ENCODE measurements at regions not wholly inside any gene's neighbourhood (a gene's known extent, or its start where the extent isn't known, plus 50 kb on each side); places are given as distances from the start of the nearest gene placed in this dataset.

DNA sequence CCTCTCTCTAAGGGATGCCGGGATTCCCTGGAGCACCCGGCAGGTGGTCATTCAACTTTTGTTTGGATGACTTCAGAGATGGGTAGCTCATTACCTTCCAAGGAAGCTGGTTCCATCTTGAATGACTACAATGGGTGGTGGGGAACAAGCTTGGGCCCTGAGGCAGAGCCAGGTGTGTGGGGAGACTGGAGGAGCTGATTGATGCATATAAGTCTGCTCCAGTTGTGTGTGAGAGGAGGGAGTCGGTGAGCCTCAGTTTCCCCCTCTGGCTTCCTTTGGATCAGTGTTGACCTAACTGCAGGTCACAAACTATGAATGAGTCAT is 133.8 kb upstream of the ZBTB40 start:
- no peak for DNase-seq (ENCODE audit: low read depth)
- TF ChIP-seq, protein P1, sequence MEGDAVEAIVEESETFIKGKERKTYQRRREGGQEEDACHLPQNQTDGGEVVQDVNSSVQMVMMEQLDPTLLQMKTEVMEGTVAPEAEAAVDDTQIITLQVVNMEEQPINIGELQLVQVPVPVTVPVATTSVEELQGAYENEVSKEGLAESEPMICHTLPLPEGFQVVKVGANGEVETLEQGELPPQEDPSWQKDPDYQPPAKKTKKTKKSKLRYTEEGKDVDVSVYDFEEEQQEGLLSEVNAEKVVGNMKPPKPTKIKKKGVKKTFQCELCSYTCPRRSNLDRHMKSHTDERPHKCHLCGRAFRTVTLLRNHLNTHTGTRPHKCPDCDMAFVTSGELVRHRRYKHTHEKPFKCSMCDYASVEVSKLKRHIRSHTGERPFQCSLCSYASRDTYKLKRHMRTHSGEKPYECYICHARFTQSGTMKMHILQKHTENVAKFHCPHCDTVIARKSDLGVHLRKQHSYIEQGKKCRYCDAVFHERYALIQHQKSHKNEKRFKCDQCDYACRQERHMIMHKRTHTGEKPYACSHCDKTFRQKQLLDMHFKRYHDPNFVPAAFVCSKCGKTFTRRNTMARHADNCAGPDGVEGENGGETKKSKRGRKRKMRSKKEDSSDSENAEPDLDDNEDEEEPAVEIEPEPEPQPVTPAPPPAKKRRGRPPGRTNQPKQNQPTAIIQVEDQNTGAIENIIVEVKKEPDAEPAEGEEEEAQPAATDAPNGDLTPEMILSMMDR (IDR thresholded peaks at IDR 0.05; ENCODE audit: insufficient read depth, low read depth, low read length), result no peak
- H3K4me3 ChIP-seq (ENCODE audit: low read depth, low read length), result no peak overlapping the region

DNA sequence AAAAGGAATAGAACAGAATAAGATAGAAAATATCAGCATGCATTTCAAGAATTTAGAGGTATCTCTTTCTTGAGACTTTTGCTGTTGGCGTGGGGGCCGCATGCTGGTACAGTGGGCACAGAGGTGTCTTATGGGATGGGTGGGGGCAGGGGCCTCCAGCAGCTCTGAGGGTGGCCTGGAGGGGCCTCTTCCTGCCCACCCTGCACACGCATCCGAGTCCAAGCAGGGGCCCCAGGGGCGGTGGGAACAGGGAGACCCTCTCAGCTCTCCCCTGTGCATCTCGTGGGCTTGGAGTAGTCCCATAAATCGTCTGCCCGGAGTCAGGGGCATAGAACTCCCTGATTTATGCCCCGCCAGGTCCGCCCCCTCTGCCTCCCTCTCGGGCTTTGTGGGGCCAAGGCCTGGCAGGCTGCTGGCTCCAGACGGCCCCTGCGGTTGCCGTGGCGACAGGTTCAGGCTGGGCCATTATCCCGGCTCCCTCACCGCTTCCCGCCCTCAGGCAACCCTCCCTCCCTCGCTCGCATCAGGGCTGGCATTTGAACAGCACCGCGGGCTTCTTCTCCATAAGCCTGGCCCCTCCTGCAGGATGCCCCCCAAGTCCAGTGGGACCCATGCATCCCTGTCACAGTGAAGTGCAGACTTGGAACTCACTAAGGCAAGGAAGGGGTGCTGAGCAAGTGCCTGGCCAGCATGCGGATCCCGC is 133.2 kb upstream of the ZBTB40 start:
- TF ChIP-seq, protein P1 (IDR thresholded peaks at IDR 0.05; ENCODE audit: insufficient read depth, low read depth, low read length), result no peak
- no peak overlapping the region for H3K4me3 ChIP-seq (ENCODE audit: low read depth, low read length)
- no peak for DNase-seq (ENCODE audit: low read depth)

DNA sequence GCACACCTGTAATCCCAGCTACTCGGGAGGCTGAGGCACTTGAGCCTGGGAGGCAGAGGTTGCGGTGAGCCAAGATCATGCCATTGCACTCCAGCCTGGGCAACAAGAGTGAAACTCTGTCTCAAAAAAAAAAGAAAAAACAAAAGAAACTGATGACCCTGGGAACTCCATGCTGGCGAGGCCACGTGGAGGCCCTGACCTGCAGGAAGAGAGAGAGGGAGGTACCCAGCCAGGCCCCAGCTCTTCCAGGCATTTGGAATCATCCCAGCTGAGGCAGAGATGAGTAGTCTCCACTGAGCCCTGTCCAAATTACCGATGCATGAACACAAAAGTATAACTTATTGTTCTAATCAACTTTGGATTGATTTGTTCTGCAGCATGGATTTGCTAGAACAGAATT is 132.0 kb upstream of the ZBTB40 start:
- no peak overlapping the region for H3K4me3 ChIP-seq (ENCODE audit: low read depth, low read length)
- TF ChIP-seq, protein P1 (IDR thresholded peaks at IDR 0.05; ENCODE audit: insufficient read depth, low read depth, low read length), result no peak
- DNase-seq (ENCODE audit: low read depth), result no peak

DNA sequence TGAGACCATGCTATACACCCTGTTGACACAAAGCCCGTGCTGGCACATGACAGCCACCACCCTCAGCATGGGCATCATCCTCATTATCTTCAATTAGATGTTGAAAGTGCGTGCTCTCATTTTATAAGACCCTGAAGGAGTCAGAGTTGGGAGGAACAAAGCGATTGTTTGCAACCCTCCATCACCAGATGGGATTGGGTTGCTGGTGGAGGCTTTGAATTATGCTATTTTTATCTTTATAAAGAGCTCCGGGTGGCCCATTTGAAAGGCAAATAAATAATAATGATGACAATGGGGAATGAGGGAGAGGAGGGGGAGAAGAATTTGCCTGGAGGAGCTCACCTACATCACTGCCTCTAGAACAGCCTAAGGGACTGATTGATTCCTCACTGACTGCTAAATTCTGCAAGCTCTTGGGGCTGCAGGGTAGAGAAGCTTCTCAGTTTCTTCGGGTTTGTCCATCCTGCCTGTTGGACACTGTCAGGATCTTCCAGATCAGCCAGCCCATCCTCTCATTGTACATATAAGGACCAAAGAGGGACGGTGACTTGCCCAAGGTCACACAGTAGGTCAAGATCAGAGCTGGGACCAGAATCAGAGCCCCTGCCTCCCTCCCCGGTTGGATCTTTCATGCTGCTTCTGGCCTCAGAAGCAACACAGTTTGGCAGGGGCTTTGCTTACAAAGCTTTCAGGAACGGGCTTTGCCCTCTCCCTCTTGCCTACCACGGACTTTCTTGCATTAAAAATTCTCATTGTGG is 130.9 kb upstream of the ZBTB40 start:
- TF ChIP-seq, protein P1 (IDR thresholded peaks at IDR 0.05; ENCODE audit: insufficient read depth, low read depth, low read length), result no peak
- no peak for DNase-seq (ENCODE audit: low read depth)
- H3K4me3 ChIP-seq (ENCODE audit: low read depth, low read length), result no peak overlapping the region

DNA sequence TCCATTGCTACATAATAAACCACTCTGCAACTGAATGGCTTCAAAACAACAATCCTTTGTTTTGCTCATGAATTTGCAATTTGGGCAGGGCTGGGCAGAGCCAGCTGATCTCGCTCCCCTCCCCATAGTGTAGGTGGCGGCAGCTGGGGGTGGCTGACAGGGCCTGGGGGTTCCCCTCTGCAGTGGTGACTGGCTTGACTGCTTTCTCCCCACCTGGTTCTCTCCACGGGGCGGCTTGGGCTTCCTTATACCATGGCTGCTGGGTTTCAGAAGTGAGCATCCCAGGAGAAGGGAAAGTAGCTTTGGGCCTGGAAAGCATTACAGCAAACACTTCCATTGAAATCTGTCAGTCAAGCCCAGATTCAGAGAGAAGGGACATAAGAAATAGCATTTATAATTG is 129.7 kb upstream of the ZBTB40 start:
- no peak for DNase-seq (ENCODE audit: low read depth)
- no peak overlapping the region for H3K4me3 ChIP-seq (ENCODE audit: low read depth, low read length)
- TF ChIP-seq, protein P1 (IDR thresholded peaks at IDR 0.05; ENCODE audit: insufficient read depth, low read depth, low read length), result no peak

DNA sequence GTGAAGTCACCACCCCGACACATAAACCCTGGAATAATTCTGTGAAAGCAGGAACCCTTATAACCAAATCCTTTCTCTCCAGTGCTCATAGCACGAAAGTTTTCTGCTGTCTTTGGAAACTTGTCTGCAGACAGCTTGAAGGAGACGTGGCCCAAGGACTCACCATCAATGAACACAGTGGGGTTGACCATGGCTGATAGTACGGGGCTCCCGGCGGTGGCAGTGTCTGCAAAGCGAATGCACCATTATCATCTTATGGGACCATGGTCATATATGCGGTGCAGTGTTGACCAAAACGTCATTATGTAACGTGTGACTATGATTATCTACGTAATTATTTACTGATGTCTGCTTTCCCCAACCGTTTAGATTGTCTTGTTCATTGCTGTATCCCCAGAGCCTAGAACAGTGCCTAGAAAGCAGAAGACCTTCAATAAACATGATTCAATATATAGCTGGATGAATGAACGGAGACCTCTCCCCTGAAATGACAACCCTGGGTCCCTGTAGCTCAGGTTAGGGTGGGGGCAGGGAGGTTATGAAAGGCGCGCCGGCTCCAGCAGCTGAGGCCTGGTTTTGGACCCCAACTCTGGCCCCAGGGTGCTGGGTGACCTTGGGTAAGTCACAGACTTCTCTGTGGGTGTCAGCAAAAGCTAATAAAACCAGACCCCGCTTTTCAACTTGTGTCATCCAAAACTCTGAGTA is 128.4 kb upstream of the ZBTB40 start:
- no peak for DNase-seq (ENCODE audit: low read depth)
- TF ChIP-seq, protein P1 (IDR thresholded peaks at IDR 0.05; ENCODE audit: insufficient read depth, low read depth, low read length), result no peak
- no peak overlapping the region for H3K4me3 ChIP-seq (ENCODE audit: low read depth, low read length)

Measured in fibroblast of villous mesenchyme (primary cell).